Peyer's patch (tissue), 4 donors: ENCODE measurements at regions not wholly inside any gene's neighbourhood (a gene's known extent, or its start where the extent isn't known, plus 50 kb on each side); places are given as distances from the start of the nearest gene placed in this dataset.
A peak's percentile ranks its signal among the peaks of the same experiment; 100 is the strongest.

Experiments used
- POLR2A ChIP-seq, 2 donors: fragments of 450-650 bp; IDR thresholded peaks; one replicate each; pipeline ENCODE4 v1.5.1; 2017; ENCODE audit warnings: antibody characterized with exemption in 2 of 2, mild to moderate bottlenecking in 2 of 2, moderate library complexity in 2 of 2
- TF ChIP-seq, protein P1 (sequence below), 6 experiments: fragments of 450-650 bp in 4 of 6; fragments of 200-600 bp in 2 of 6; sonication (generic) in 1 of 6; IDR thresholded peaks; one replicate each; pipeline ENCODE4 v1.5.1; 2017 to 2019; ENCODE audit warnings: antibody characterized with exemption in 6 of 6, mild to moderate bottlenecking in 3 of 6, moderate library complexity in 1 of 6

DNA sequence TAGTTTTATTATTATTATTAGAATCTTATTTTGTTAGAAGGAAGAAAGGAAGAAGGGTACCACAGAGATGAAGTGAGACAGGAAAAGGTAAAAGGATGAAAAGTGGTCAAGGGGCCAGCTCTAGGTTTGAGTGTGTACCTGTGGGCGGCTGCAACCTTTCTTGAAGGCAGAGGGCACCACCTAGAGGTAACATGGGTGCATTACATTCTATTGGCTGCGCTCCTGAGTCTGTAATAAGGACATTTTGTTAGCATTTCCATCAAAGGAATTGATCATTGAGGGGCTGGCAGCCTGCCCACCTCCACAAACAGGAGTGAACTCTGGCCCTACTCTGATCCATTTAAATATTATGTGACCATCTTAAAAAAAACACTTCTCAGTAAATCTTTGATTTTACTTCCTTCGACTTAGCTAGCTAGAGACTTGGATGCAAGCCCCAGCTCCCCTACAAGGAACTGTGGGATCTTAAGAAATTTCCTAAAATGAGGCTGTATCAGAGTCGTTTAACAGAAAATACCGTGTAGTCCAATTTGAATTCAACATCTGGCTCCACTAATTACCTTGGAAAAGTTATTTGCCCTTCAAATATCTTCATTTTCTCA is 610.4 kb downstream of the IPMK start:
- TF ChIP-seq, protein P1, sequence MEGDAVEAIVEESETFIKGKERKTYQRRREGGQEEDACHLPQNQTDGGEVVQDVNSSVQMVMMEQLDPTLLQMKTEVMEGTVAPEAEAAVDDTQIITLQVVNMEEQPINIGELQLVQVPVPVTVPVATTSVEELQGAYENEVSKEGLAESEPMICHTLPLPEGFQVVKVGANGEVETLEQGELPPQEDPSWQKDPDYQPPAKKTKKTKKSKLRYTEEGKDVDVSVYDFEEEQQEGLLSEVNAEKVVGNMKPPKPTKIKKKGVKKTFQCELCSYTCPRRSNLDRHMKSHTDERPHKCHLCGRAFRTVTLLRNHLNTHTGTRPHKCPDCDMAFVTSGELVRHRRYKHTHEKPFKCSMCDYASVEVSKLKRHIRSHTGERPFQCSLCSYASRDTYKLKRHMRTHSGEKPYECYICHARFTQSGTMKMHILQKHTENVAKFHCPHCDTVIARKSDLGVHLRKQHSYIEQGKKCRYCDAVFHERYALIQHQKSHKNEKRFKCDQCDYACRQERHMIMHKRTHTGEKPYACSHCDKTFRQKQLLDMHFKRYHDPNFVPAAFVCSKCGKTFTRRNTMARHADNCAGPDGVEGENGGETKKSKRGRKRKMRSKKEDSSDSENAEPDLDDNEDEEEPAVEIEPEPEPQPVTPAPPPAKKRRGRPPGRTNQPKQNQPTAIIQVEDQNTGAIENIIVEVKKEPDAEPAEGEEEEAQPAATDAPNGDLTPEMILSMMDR (IDR thresholded peaks at IDR 0.05), result peak in 4 of 6 experiments; percentile 59 to 85 (median 76)
- no peak for TF ChIP-seq POLR2A (IDR thresholded peaks at IDR 0.05)
